SU-DHL-6 (cell line): ENCODE measurements at regions not wholly inside any gene's neighbourhood (a gene's known extent, or its start where the extent isn't known, plus 50 kb on each side); places are given as distances from the start of the nearest gene placed in this dataset.

Experiments
- H2AFZ ChIP-seq: fragments of 200-600 bp; sonication (generic); 2 replicates; pipeline ENCODE4 v1.6.1; 2014; ENCODE audit warnings: low read depth, mild to moderate bottlenecking, moderate library complexity, mixed read lengths, antibody characterized with exemption, low read length; ENCODE audit not compliant: severe bottlenecking
- H3F3A ChIP-seq: fragments of 200-600 bp; shearing (Covaris generic); 2 replicates; pipeline ENCODE4 v1.6.0; 2016; ENCODE audit warnings: antibody characterized with exemption, mild to moderate bottlenecking; ENCODE audit not compliant: insufficient read depth
- H3K27ac ChIP-seq: fragments of 200-600 bp; sonication (generic); 2 replicates; pipeline ENCODE4 v1.5.1; 2016; ENCODE audit warnings: low read depth, mild to moderate bottlenecking, low read length, moderate library complexity, mixed read lengths
- H3K27me3 ChIP-seq: fragments of 200-600 bp; sonication (generic), shearing (Covaris generic); 2 replicates; pipeline ENCODE4 v1.6.0; 2014; ENCODE audit warnings: mild to moderate bottlenecking, low read length
- H3K36me3 ChIP-seq: fragments of 200-600 bp; sonication (generic); 2 replicates; pipeline ENCODE4 v1.6.1; 2014; ENCODE audit warnings: mild to moderate bottlenecking, low read length, mixed read lengths
- H3K4me2 ChIP-seq: fragments of 300-600, 200-600 bp; shearing (Covaris generic), sonication (generic); 2 replicates; pipeline ENCODE4 v1.6.0; 2014; ENCODE audit warnings: low read length, low read depth, mild to moderate bottlenecking; ENCODE audit not compliant: poor library complexity, severe bottlenecking
- H3K4me3 ChIP-seq: fragments of 200-600 bp; sonication (generic); 2 replicates; pipeline ENCODE4 v1.5.1; 2014; ENCODE audit warnings: antibody characterized with exemption, low read length, mild to moderate bottlenecking, mixed read lengths; ENCODE audit not compliant: insufficient read depth, poor library complexity, severe bottlenecking
- H3K79me2 ChIP-seq: fragments of 200-600 bp; sonication (generic); 2 replicates; pipeline ENCODE4 v1.6.1; 2014; ENCODE audit warnings: mild to moderate bottlenecking, low read length, moderate library complexity; ENCODE audit not compliant: insufficient read depth
- H3K9ac ChIP-seq: fragments of 200-600 bp; sonication (generic); 2 replicates; pipeline ENCODE4 v1.7.0; 2014; ENCODE audit warnings: mild to moderate bottlenecking, low read length
- H3K9me2 ChIP-seq: fragments of 200-600 bp; sonication (generic); replicated peaks from 2 replicates; pipeline ENCODE4 v1.6.1; 2014; ENCODE audit warnings: low read length; ENCODE audit not compliant: insufficient read depth
- H3K9me3 ChIP-seq: fragments of 200-600 bp; sonication (generic); 2 replicates; pipeline ENCODE4 v1.6.1; 2014; ENCODE audit warnings: low read length, mixed read lengths; ENCODE audit not compliant: insufficient read depth
- H4K20me1 ChIP-seq: fragments of 200-600 bp; sonication (generic); 2 replicates; pipeline ENCODE4 v1.6.1; 2014; ENCODE audit warnings: low read depth, mild to moderate bottlenecking, antibody characterized with exemption, low read length, moderate library complexity, mixed read lengths
- EZH2phosphoT487 ChIP-seq: fragments of 200-600 bp; sonication (generic), shearing (Covaris generic); conservative IDR thresholded peaks from 2 replicates; pipeline ENCODE4 v1.6.1; 2018; ENCODE audit warnings: mild to moderate bottlenecking, antibody characterized with exemption, low read length, moderate library complexity, mixed read lengths
- TF ChIP-seq, protein P1 (sequence below): fragments of 200-600 bp; sonication (generic); IDR thresholded peaks from one replicate; pipeline ENCODE4 v1.5.1; 2017; ENCODE audit warnings: antibody characterized with exemption, mild to moderate bottlenecking, low read length, moderate library complexity; ENCODE audit not compliant: insufficient read depth, poor library complexity, severe bottlenecking

DNA sequence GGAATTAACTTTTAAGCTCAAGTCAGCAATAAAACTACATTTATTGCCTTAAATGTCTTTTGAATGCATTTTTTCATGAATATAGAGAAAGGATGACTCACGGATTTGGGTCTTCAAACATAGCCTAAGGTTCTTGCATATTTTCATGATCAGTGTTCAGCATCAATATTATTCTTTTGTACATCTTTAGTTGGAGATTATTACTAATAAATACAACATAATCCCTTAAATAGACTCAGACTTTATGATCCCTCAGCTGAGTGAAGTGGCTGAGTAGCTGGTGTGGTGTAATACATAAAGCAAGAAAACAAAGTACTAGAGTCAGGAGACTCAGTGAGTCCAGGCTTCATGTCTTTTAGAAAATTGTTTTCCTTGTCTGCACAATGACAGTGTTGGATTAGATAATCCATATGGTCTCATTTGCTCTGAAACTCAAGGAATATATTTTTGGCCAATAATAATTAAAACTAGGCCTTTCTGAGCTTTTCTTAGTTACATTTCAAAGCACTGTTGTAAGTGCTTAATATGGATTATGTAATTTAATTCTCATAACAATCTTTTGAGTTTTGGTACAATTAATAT is 78.3 kb upstream of the UNC5C start:
- Histone ChIP-seq H3K4me2 (no peak overlapping the region), H3K27ac (no peak overlapping the region), H3K36me3 (no peaks in the 10 kb centered on the region), H3K79me2 (no peaks in the 10 kb centered on the region), H2AFZ (no peak overlapping the region), H3K9ac (no peak overlapping the region), H3F3A (no peaks in the 10 kb centered on the region), H4K20me1 (no peaks in the 10 kb centered on the region), H3K9me2 (no peaks in the 10 kb centered on the region), H3K27me3 (no peaks in the 10 kb centered on the region), H3K4me3 (no peak overlapping the region), H3K9me3 (no peaks in the 10 kb centered on the region)
- TF ChIP-seq, protein P1, sequence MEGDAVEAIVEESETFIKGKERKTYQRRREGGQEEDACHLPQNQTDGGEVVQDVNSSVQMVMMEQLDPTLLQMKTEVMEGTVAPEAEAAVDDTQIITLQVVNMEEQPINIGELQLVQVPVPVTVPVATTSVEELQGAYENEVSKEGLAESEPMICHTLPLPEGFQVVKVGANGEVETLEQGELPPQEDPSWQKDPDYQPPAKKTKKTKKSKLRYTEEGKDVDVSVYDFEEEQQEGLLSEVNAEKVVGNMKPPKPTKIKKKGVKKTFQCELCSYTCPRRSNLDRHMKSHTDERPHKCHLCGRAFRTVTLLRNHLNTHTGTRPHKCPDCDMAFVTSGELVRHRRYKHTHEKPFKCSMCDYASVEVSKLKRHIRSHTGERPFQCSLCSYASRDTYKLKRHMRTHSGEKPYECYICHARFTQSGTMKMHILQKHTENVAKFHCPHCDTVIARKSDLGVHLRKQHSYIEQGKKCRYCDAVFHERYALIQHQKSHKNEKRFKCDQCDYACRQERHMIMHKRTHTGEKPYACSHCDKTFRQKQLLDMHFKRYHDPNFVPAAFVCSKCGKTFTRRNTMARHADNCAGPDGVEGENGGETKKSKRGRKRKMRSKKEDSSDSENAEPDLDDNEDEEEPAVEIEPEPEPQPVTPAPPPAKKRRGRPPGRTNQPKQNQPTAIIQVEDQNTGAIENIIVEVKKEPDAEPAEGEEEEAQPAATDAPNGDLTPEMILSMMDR, result no peak
- TF ChIP-seq EZH2phosphoT487, result no peak

DNA sequence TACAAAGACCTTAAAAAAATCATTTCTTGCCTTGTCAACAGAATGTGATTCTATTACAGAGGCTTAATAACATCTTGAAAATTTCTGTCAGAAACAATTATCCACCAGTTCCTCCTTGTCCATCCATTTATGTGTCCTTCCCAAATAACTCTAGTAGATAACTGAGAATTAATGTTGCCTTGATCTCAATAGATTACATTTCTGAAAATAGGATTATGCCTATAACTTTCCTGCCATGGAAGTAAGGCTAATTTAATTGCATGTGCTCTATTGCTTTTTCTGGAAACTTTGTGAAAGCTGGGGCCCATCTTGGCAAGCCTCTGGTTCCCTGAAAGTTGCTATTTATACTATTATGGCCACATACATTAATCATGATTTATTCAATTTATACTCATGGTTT is 76.2 kb upstream of the UNC5C start:
- H2AFZ ChIP-seq, result no peak overlapping the region
- TF ChIP-seq, protein P1, result no peak
- TF ChIP-seq EZH2phosphoT487, result no peak
- no peaks in the 10 kb centered on the region for H3F3A ChIP-seq
- H3K4me3 ChIP-seq, result no peak overlapping the region
- H3K9ac ChIP-seq, result no peak overlapping the region
- no peaks in the 10 kb centered on the region for H3K27me3 ChIP-seq
- H3K27ac ChIP-seq, result no peak overlapping the region
- no peaks in the 10 kb centered on the region for H3K9me2 ChIP-seq
- H3K36me3 ChIP-seq, result no peaks in the 10 kb centered on the region
- no peak overlapping the region for H3K4me2 ChIP-seq
- H4K20me1 ChIP-seq, result no peaks in the 10 kb centered on the region
- no peaks in the 10 kb centered on the region for H3K9me3 ChIP-seq
- no peaks in the 10 kb centered on the region for H3K79me2 ChIP-seq

DNA sequence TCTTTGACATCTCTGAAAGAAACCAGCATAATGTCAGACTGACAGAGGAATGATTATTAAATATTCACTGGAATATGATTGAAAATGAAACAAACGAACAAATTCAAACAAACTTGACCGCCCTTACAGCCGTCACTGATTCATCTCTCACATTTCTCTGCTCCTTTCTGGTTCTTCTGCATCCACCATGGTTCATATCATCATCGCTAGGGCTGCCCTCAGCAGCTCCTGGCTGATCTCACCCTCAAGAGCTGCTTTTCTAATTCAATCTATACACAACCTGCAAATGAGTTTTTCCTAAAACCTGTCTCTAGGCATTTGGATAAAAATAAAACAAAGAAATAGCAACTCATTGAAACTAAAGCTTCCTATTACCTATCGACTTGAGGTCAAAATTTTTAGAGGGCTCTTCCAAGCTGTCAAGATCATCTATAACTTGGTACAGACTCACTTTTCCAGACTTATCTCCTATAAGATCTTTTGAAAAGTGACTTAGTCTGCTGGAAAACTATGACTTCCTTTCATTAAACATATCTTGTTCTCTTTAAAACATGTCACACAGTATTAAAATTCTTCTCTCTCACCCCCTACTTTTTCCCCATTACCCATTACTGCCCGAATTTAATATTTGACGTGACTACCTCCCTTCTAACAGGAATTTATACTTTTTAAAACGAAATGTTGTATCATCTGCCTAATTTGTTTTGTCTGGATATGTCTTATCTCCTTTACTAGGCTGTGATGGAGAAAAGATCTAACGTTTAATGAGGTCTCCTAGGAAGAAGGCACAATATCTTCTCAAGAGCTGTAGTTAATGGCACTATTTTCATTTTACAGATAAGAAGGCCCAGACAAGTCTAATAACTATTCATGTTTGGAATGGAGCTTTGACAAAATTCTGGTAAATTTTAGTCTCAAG is 71.0 kb upstream of the UNC5C start:
- Histone ChIP-seq H3K27ac (no peak overlapping the region), H4K20me1 (no peaks in the 10 kb centered on the region), H3K9me3 (no peaks in the 10 kb centered on the region), H3K9me2 (no peaks in the 10 kb centered on the region), H3F3A (no peaks in the 10 kb centered on the region), H3K79me2 (no peaks in the 10 kb centered on the region), H3K9ac (no peak overlapping the region), H2AFZ (no peak overlapping the region), H3K36me3 (no peaks in the 10 kb centered on the region), H3K4me2 (no peak overlapping the region), H3K4me3 (no peak overlapping the region), H3K27me3 (no peaks in the 10 kb centered on the region)
- TF ChIP-seq, protein P1, result no peak
- no peak for TF ChIP-seq EZH2phosphoT487
